T-helper 2 cell treated with Interferon-gamma antibody and Interleukin-4, amounts not matched to agents 100 ng/mL and 5 ng/mL, for 36 hours (primary cell): ENCODE measurements at regions not wholly inside any gene's neighbourhood (a gene's known extent, or its start where the extent isn't known, plus 50 kb on each side); places are given as distances from the start of the nearest gene placed in this dataset.
"Not testable (repeated sequence)": the region's sequence is repeated elsewhere in the genome, so short reads cannot be mapped to it uniquely, and the experiment has no call there.

Experiments
- intact Hi-C: fragments of 100-400 bp; cut with micrococcal nuclease; formaldehyde crosslinking; loops from one replicate; pipeline ENCODE4 v1.15.1; 2023

DNA sequence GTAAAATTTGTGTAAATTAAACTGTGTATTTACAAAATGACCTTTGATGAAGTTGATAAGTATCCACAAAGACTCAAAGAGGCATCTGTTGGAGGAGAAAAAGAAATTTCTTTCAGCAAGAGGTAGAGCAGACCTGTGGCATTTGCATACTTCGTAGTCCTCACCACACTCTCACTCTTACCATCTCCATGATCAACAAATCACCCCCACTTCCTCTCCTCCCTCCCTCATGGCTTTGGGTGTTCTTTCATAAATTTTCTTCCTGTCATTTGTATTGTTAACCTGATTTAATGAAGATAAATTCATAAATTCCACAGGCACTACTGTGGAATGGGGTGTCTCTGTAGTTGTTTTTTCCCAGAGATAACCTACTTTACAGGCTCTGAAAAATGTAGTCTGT is 366.5 kb downstream of the ZNF674 start:
- intact Hi-C loops, result no loop called here

GRCh38 chrX:46173159-46173558 is 372.1 kb downstream of the ZNF674 start:
- intact Hi-C loops, result no loop called here

DNA sequence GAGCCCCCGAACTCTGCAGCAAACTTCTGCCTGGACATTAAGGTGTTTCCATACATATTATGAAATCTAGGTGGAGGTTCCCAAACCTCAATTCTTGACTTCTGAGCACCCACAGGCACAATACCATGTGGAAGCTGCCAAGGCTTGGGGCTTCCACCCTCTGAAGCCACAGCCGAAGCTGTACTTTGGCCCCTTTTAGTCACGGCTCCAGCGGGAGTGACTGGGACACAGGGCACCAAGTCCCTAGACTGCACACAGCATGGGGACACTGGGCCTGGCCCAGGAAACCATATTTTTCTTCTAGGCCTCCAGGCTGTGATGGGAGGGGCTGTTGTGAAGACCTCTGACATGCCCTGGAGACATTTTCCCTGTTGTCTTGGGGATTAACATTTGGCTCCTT is 373.8 kb downstream of the ZNF674 start:
- intact Hi-C loops, result not testable (repeated sequence)

GRCh38 chrX:46169808-46170207 is 375.4 kb downstream of the ZNF674 start:
- intact Hi-C loops, result no loop called here

GRCh38 chrX:46168254-46168653 is 377.0 kb downstream of the ZNF674 start:
- intact Hi-C loops, result no loop called here

GRCh38 chrX:46165866-46166265 is 379.4 kb downstream of the ZNF674 start:
- intact Hi-C loops, result no loop called here

DNA sequence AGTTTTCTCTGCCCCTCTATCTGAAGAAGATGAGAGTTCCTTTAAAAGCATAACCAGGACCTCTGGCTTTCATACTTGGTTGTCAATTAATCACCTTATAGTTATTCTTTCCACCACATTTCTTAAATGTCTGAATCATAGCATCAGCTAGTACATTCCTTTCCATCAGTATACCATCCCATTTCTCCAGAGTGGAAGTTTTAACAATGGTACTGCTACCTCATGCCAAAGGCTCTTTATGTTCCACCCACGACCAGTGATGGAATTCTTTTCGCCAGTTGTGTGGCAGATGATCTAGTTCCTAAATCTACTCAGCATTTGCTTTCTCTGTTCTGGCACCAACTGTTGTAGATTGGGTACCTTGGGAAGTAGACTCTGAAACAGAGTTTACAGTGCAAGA is 379.8 kb downstream of the ZNF674 start:
- intact Hi-C loops, result no loop called here

GRCh38 chrX:46152756-46153155 is 392.5 kb downstream of the ZNF674 start:
- intact Hi-C loops, result no loop called here

DNA sequence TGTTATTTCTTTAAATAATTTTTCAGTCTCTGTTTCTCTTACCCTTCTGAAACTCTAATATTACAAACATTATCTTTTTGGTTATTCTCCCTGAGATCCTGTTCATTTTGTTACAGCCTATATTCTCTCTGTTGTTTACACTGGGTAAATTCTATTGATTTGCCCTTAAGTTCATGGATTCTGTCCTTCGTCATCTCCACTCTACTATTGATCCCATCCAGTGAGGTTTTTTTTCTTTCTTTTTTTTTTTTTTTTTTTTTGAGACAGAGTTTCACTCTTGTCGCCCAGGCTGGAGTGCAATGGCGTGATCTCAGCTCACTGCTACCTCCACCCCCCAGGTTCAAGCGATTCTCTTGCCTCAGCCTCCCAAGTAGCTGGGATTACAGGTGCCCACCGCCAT is 393.9 kb downstream of the ZNF674 start:
- intact Hi-C loops, result not testable (repeated sequence)

- intact Hi-C loops, result no loop called here
Observed at GRCh38 chrX:46144566-46144965, 400.7 kb downstream of the ZNF674 start.

- intact Hi-C loops, result no loop called here
Observed at GRCh38 chrX:46140272-46140671, 404.9 kb downstream of the ZNF674 start.

GRCh38 chrX:46130247-46130646 is 415.0 kb downstream of the ZNF674 start:
- intact Hi-C loops, result no loop called here

DNA sequence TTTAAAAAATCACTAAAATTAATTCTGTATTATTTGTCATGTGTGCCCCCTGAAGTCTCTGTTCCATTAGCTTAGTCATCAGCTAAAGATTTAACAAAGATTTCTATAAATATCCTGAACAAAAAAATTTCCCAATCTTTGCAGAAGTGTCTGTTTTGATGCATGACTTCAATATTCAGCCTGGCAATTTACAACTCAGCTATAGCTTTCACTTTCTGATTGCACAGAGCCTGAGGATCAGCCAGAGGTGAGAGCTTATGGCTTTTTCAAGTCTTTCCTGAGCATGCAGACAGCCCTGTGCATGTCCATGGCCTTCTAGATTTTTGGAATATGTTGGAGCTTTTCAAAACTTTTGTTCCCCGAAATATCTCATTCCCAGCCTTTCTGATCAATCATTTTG is 420.1 kb downstream of the ZNF674 start:
- intact Hi-C loops, result no loop called here

- intact Hi-C loops, result no loop called here
Observed at GRCh38 chrX:46117234-46117633, 428.0 kb downstream of the ZNF674 start.

GRCh38 chrX:46087310-46087709 is 457.9 kb downstream of the ZNF674 start:
- intact Hi-C loops, result not testable (repeated sequence)

DNA sequence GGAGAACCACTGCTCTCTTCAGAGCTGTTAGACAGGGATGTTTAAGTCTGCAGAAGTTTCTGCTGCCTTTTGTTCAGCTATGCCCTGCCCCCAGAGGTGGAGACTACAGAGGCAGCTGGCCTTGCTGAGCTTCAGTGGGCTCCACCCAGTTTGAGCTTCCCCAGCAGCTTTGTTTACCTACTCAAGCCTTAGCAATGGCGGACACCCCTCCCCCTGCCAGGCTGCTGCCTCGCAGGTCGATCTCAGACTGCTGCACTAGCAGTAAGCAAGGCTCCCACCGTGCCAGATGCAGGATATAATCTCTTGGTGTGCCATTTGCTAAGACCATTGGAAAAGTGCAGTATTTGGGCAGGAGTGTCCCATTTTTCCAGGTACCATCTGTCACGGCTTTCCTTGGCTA is 465.1 kb downstream of the ZNF674 start:
- intact Hi-C loops, result not testable (repeated sequence)

GRCh38 chrX:46072791-46073190 is 472.4 kb downstream of the ZNF674 start:
- intact Hi-C loops, result no loop called here

- intact Hi-C loops, result no loop called here
Observed at GRCh38 chrX:46072372-46072771, 472.8 kb downstream of the ZNF674 start.

DNA sequence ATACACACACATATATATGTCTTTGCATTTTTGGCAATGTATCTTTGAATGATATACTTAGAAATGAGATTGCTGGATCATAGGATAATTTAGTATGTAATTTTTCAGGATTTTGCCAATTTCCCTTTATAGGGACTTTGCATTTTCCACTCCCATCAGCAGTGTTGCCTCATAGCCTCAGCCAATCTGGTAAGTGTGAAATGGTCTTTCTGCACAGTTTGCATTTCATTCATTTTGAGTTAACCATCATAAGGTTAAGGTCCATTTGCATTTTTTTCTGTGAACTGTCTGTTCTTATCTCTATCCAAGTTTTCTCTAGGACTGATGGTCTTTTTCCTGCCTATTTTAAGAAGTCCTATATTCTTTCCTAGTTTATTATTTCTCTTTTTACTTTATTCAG is 474.8 kb downstream of the ZNF674 start:
- intact Hi-C loops, result no loop called here

- intact Hi-C loops, result no loop called here
Observed at GRCh38 chrX:46059316-46059715, 485.9 kb downstream of the ZNF674 start.

DNA sequence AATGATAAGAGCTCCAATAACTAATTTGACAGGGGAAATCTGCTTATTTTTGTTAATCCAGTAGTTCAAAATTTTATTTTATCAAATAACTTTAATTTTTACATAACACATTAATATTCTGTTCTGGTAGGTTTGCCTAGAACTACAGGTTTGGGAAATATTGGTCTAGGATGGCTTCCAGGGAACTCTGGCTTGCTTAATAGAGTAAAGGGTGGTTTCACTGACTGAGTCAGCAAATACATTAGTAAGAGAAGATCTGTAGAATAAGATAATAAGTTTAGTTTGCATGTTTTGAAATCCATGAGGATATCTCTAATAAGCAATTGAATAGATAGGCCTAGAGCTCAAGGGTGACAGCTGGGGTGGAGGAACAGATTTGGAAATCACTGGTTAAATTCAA is 500.7 kb downstream of the ZNF674 start:
- intact Hi-C loops, result no loop called here

DNA sequence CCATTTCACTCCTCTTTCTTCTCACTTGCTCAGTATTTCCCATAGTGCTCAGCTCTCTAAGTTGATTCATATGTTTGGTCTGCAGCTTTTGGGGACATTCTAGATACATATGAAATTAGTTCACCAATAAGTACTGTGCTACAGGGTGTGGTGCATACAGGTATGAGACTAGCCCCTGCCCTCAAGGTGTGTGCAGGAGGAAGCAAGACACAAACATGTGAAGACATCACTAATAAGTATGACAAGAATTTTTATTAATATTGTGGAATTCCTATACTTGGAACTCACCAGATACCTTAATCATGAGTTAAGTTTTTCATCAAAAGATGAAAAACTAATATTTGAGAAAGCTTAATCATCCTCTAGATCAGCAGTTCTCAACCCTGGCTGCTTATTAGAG is 505.2 kb downstream of the ZNF674 start:
- intact Hi-C loops, result no loop called here

DNA sequence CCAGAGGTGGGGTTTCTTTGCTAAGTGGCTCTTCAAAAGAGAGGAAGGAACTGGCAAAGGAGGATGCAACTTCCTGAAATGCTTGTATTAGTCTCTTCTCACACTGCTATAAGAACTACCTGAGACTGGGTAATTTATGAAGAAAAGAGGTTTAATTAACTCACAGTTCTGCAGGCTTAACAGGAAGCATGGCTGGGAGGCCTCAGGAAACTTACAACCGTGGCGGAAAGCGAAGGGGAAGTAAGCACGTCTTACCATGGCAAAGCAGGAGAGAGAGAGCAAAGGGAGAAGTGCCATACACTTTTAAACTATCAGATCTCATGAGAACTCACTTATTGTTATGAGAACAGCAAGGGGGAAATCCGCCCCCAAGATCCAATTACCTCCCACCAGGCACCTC is 505.7 kb downstream of the ZNF674 start:
- intact Hi-C loops, result no loop called here

- intact Hi-C loops, result no loop called here
Observed at GRCh38 chrX:46036508-46036907, 508.7 kb downstream of the ZNF674 start.
